ENCODE measurements at regions not wholly inside any gene's neighbourhood (a gene's known extent, or its start where the extent isn't known, plus 50 kb on each side); places are given as distances from the start of the nearest gene placed in this dataset.

- TF ChIP-seq SOX5 (CRISPR knock-in tag; IDR thresholded peaks at IDR 0.05; ENCODE audit: borderline replicate concordance) (peak; percentile 76), NBN (conservative IDR thresholded peaks at IDR 0.05) (no peak), THAP11 (CRISPR knock-in tag; IDR thresholded peaks at IDR 0.05) (0 out of 2 replicates have a peak, but pooled peaks have one; percentile 22), ZNF644 (CRISPR knock-in tag; IDR thresholded peaks at IDR 0.05; ENCODE audit: low read depth) (0 out of 2 replicates have a peak, but pooled peaks have one; percentile 37), LCORL (IDR thresholded peaks at IDR 0.05) (no peak), LCORL (CRISPR knock-in tag; IDR thresholded peaks at IDR 0.05) (0 out of 2 replicates have a peak, but pooled peaks have one; percentile 40), DNMT1 (CRISPR knock-in tag; IDR thresholded peaks at IDR 0.05) (no peak), SAP130 (CRISPR knock-in tag; IDR thresholded peaks at IDR 0.05; ENCODE audit: low read depth) (peak; percentile 46), RAD51 (IDR thresholded peaks at IDR 0.05; ENCODE audit: borderline replicate concordance) (no peak), CEBPB (IDR thresholded peaks at IDR 0.05; ENCODE audit: borderline replicate concordance, low read depth, low read length) (peak; percentile 16; the same call in 1 of the 2 replicates), FOSL2 (CRISPR knock-in tag; IDR thresholded peaks at IDR 0.05) (peak; percentile 47), SALL1 (CRISPR knock-in tag; IDR thresholded peaks at IDR 0.05) (peak; percentile 45), ZNF451 (CRISPR knock-in tag; IDR thresholded peaks at IDR 0.05) (no peak), HNF1A (IDR thresholded peaks at IDR 0.05; ENCODE audit: low read depth) (no peak), HNF1A (CRISPR knock-in tag; IDR thresholded peaks at IDR 0.05; ENCODE audit: borderline replicate concordance) (no peak), SPEN (CRISPR knock-in tag; IDR thresholded peaks at IDR 0.05; ENCODE audit: low read depth) (peak; percentile 25; the same call in 1 of the 2 replicates)
These were observed 144.0 kb downstream of the AQP9 start (continued) for GRCh38 chr15:58282060-58282708.
